Kidney tubule cell (primary cell): ENCODE measurements at regions not wholly inside any gene's neighbourhood (a gene's known extent, or its start where the extent isn't known, plus 50 kb on each side); places are given as distances from the start of the nearest gene placed in this dataset.

Source experiments
- DNase-seq: peaks from one replicate; pipeline ENCODE4 v3.0.0-alpha.2; 2018; ENCODE audit warnings: low spot score

DNA sequence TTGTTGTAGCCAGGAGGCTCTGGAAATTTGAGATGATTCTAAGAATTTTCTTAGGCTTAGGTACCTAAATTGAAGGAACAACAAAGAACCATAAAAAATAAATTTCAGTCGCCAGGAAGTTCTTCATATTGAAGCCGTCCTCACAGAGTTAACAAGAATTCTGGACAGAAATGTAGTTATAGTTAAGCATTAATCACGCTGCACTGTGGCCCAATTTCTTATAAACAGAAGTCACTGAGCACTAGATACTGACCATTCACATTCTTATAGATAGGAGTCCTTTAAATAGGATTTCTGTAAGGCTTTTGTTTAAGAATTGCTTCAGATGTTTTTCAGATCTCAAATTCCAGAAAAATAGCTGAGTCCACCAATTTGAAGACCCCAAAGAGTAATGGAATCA, 256.2 kb upstream of the PITRM1 start:
- peak; percentile 27 for DNase-seq

DNA sequence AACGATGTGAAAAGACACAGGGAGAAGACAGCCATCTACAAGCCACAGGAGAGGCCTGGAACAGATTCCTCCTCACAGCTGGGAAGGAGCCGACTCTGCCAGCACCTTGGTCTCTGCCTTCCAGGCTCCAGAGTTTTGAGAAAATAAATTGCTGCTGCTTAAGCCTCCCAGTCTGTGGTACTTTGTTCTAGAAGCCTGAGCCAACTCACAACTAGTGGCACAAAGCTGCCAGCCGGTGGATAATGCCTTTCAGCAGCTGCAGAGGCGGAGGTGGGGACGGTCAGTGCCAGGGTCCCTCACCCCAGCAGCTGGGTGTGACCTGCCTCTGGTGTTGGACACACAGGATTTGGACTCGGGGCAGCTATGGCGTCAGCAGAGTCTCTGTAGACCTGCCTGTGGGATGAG, 255.4 kb upstream of the PITRM1 start:
- no peak for DNase-seq

DNA sequence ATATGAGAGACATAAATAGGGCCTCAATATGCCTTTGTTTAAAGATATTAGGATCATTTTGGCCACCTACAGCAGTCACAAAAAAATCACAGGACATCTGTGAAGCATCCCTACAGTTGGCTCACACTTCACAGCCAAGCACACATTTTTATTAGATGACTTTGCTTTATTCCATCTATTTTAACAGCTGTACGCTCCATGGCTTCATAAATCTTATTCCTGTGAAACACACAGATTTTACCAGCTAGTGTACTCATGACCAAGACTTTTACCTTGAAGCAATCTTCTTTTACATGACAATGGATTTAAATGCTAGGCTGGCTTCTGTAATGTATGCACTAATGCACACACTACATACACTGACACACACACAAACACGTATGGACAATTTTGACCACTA, 254.8 kb upstream of the PITRM1 start:
- no peak for DNase-seq

DNA sequence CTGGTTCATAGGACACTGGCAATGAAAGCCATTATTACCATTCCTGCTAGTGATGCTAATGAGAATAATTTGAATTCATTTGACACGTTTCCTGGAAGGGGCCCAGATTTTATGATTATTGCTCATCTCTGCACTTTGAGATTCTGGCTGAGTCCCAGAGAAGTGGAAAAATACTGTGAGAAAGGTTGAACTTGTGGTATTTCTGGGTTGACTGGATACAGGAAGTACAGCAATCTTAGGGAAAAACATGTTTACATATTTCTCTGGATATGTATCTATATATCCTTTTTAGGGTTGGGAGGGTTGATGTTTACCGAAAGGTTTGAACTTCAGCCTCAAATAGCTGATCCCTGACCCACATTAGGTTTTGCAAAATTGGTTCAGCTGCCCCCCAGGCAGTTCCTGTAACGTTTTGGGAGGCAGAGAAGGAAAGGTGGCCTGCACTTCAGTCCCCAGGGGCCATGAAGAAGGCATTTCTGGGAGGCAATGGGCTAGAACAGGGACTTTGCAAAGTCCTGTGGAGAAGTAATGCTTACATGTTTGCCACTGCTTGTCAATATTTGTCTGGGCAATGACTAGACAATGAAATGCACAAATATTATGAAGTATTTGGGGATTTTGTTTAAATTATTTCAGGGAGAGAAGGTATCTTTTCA, 253.7 kb upstream of the PITRM1 start:
- peak; percentile 91 for DNase-seq

DNA sequence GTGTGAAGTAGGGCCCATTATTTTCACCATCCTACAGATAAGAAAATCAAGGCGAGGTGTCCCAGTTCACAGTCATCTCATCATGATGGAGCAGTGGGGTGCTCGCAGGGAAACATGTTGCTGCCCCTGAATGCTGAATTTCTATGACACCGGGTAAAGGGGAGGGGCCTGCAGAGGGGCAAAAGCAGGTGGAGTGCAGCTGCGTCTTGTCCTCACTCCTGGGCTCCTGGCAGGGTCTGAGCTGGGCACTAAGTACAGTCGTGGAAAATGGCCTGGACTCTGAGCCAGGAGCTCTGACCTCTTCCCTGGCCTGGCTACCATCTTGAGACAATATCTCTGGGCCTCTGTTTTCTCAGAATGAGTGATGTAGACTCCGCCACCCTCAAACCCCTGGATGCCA, 253.1 kb upstream of the PITRM1 start:
- DNase-seq: no peak

DNA sequence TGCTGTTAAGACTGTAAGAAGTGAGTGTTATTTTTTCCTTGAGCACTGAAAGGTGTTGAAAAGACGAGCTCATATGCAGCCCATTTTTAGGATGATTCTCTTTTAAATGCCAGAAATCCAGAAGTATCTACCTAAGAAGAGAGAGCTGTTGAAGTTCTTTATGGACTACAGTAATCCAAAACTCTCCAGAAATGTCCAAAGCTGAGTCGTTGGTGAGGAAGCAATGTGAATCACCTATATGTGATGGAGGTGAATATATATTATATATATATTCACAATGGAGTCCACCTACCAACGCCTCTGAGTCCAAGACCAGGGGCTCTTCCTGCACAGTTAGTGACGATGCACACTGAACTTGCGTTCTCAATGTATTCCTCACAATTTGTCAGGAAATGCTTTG, 252.7 kb upstream of the PITRM1 start:
- DNase-seq: no peak

DNA sequence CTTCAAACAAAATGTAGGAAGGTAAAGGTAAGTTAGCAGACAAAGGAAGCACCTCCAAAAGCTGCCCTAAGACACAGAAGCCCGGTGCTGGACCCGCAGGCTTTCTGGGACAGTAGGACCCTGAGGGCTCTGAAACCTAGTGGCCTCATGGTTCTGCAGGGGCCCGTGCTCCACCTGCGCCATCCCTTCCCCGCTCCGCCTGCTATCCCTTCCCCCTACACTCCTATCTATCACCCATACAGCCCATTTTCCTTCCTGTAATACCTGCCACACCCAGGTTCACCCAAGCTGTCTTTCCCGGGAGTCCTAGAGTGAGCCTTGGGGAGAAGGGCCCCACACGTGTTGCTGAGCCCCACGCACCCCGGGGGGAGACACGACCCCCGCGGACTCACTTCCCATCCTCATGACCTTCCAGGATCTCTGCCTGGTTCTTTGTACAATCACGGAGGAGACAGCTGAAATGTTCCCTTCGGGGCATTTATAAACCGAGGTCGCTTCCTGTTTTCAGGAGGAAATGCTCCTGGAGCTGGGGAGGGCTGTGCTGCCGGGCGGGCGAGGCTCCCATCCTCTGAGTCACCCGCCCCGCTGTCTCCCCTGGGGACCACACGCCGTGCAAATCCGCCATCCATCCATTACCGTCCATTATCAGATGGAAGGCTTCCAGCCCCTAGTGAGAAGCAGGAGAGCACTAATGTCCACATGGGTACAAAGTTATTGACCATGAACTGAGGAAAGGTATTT, 251.7 kb upstream of the PITRM1 start:
- DNase-seq: peak; percentile 80

DNA sequence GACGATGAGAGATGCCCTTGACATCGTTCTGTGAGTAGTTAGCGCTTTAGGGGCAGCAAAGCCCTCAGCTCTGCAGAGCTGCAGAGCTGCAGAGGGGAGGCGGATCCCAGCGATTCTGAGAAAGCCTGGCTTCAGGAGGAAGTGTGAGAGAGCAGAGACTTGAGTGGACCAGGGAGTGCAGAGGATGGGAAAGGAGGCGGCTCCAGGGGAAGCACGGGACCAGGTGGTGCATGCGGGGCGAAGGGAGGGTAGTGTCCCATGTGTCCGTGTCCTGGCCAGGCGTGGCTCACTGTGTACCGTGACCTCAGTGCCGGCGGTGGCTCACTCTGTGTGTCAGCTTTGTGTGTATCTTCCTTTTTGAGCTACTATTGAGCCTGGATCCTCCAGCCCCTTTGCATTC, 250.8 kb upstream of the PITRM1 start:
- DNase-seq: no peak

DNA sequence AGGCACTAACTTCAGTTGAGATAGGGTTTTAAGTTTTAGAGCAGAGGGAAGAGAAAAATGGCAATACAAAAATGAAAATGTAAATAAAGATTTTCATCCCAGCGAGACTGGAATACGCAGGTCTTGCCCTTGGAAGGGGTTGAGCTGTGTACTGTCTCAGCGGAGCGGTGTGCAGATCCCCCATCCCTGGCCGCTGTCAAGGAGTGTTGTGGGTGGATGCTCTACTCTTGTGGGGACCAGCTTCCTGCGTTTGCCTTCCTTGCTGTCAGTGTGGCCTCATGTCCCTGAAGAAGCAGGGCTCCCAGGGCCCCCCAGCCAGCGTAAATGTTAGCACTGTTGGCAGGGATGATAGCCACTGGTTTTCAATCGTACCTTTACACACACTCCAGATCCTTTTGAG, 249.7 kb upstream of the PITRM1 start:
- no peak for DNase-seq

DNA sequence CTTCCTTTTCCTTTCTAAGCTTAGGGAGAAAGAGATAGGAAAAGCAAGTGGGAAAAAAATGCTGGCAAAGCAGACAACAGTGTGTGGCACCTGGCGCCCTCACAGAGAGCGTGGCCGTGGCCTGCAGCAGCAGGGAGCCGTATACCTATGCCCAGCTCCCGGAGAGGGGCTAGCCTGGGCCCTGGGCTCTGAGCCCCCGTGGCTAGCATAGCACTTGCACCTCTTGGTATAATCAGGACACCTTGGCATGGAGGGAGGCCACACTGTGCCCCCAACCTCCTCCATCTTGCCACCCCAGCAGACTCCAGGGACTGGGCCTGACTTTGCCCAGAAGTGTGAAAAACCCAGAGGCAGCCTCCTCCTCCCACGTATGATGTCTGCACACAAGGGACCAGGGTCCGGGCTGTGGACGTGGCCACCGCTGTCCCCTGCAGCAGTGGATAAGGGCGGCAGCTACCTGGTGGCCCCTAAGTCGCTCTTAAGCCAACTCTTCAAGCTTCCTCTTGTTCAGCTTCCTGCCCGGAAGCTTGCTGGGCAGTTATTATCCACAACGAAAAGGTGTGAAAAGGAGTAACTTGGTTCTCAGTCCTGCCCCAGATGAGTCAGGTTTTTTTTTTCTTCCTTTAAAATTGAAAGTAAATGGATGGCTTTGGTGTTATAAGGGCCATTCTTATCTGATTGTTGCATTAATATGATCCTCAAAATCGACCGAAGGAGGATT, 249.1 kb upstream of the PITRM1 start:
- no peak for DNase-seq

DNA sequence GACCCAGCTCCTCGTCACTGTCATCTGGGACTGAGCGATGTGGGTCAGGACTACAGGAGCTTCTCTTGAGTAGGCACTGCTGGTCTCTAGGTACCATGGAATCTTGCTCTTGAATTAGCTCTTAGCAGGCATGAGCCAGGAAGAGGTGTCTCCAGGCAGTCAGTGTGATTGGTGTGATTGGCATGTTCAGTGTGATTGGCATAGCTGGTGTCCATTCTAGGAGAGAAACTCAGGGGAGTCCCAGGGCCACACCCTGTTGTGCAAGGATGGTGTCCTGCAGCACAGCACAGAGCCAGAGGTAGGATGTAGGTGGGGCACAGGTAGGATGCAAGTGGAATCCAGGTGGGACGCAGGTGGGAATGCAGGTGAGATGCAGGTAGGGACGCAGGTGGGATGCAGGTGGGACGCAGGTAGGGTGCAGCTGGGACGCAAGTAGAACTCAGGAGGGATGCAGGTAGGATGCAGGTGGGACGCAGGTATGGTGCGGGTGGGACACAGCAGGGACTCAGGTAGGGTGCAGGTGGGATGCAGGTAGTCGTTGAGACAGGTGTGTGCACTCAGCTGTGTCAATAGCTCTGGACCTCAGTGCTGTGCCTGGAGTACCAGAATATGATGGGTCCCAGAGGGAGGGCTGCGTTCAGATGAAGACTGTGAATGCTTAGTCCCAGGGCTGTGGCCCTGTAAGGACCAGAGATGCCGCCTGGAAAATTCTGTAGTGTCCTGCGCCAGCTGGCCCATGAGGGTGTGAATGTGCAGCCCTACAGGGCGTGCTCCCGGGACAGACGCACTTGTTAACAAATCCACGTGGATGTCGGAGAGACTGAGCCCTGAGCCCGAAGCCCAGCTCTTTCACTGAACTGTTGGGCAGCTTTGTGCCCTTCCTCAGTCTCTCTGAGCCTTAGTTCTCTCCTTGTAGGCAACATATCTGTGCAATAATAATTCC, 248.2 kb upstream of the PITRM1 start:
- no peak for DNase-seq

DNA sequence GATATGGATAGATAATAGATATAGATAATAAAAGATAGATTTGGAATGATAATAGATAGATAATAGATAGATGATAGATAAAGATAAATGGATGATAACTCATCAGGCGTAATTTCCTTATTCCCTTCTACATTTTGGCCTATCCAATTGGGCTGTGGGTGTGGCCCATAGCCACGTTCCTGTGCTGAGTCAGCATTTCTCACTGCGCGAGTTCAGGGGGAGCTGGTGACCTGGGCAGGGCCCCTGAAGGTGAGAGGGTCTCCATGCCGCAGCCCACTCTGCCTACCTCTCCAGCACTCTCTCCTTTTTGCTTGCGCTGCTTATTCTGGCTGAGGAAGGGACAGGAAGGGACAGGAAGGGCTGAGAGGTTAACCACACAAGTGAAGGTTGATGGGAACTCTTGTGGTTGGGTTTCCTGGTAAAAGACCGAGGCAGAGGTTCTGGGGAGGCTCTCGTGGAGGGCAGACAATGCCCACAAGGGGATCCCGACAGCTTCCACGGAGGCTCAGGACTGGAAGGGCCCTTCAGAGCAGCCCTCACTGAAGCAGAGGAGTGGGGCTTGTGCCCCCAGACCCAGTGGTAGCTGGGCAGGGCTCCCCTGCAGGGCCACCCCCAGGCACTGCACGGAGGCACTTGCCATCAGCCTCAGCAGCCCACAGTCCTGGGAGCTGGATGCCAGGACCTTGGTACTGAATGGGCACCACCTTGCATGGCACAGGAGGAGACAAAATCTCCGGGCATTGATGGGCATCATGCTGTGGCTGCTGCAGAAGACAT, 247.3 kb upstream of the PITRM1 start:
- no peak for DNase-seq

DNA sequence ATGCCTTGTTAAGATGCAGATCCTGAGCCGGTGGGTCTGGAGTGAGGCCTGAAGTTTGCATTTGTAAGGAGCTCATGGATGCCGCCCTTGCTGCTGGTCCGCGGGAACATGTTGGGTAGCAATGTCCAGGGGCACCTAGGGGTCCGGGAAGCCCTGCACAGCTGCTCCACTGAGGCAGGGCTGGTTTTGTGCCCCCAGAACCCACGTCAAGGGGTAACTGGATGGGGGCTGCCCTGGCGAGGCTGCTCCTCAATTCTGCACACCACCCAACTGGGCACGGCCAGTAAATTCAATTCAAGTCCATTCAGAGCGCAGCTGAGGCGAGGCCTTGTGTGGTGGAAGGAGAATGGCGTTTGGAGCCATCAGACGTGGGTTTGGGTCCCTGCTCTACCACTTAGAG, 246.3 kb upstream of the PITRM1 start:
- DNase-seq: no peak

DNA sequence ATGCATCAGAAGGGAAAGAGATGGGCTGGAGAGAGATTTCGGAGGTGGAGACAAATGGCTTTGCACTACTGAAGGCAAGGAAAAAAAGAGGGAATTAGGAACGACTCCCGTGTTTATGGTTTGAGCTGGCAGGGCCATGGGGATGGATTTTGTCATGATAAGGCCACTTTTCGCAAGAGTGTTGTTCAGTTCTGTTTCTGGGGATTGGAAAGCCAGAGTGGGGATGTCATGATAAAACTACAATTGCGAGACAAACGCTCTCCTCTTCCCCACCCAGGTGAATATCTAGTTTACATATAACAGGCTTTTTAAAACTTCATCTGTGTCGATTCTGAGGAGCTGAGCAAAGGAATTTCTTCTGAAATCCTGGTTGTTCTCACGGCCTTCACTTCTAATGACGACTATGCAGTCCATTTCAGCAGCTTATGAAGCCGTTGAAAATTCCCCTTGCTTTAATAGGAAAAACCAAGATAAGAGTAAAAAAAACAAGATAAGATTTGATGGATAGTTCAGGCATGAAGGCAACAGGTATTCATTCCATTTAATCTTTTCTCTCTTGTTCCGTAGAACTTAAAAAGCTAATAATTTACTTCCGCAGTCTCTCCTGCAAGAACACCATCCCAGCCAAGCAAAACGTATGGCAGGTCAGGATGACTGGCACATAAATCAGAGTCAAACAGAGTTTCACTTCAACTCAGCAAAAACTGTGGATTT, 245.6 kb upstream of the PITRM1 start:
- peak; percentile 54 for DNase-seq

DNA sequence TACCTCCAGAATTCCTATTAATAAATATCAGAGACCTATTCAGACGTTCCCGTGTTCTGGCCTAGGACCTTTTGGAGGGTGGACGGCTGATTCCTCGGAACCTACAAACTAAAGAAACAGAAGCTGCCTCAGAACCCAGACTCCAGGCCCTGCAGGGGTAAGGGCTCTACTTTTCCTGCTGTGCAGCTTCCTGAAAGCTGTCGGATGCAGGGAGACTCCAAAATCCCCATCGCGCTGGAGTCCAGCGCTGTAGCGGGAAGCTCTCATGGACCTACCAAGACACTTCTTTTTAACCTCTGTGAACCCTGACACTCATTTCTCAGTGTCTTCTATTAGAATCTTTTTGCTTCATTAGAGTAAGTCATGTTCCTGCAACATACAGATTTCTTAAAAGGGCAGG, 244.5 kb upstream of the PITRM1 start:
- no peak for DNase-seq

DNA sequence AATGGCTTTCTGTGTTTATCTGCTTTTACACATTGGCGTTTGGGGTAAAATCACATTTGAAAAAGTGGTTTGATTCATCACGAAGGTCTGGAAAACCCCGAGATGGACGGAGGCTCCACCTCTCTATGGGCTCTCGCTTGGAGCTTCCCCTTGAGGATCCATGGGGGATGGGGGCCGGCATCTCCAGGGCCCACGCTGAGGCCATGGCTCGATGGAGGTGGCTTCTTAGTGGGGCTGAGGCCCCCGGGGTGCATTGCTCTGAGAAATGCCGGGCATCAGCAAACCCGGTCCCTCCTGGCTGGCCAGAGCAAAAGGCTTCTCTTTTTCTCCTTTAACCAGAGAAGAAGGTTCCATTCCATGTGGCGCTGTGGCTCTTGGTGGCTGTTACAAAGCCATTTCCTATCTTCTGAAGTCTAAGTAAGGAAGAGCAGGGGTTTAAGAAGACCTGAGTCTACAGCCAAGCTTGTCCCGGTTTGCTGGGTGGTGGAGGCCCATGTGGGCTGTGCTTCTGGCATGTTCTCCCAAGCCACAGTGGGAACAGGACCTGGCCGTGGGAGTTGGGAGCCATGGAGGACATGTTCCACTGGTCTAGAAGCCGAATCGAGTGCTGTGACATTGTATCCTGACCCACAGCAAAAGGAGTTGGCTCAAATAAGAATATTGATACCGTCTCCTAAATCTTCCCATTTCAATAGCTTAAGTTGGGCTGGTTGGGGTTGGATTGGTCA, 243.5 kb upstream of the PITRM1 start:
- DNase-seq: no peak

DNA sequence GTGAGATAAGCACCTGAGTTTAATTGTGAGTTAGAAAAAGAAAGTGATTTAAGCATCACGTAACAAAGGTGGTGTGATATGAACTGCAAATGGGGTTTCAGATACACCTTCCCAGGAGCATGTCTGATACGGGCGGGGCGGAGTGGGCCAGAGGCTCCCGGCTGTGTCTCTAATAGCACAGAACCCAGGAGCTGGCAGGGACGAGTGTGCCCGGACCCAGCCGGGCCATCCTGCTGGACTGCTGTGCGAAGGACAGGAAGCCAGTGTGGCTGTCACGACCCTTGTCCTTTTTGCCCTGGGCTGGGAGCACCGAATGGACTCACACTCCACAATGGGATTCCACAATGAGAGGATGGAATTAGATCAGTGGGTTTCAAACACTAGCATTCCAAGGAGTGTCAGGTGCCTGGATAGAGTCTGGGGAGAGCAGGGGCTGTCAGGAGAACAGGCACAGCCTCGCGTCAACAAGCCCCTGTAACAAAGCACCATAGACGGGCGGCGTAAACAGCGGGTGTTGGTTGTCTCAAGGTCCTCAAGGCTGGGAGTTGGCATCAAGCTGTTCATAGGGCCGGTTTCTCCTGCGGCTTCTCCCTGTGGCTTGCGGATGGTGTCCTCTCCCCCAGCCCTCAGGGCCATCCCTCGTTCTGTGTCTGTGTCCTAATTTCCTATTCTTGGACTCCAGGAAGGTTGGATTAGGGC, 242.6 kb upstream of the PITRM1 start:
- DNase-seq: no peak

DNA sequence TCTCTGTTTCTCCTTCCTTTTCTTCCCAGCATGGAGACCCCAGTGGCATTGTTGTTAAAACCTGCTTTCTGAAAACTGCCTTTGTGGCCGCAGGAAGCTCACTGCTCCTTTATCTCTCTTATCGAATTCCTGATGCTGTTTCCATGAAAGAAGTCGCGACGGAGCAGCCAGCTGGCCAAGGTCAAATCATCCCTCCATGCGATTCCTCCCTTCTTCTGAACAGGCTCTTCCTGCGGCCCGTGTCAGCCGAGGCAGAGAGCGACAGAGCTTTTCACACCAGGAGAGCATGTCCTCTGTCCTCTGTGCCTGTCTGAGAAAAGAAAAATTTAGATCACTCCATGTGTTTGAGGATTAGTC, 242.1 kb upstream of the PITRM1 start:
- no peak for DNase-seq

DNA sequence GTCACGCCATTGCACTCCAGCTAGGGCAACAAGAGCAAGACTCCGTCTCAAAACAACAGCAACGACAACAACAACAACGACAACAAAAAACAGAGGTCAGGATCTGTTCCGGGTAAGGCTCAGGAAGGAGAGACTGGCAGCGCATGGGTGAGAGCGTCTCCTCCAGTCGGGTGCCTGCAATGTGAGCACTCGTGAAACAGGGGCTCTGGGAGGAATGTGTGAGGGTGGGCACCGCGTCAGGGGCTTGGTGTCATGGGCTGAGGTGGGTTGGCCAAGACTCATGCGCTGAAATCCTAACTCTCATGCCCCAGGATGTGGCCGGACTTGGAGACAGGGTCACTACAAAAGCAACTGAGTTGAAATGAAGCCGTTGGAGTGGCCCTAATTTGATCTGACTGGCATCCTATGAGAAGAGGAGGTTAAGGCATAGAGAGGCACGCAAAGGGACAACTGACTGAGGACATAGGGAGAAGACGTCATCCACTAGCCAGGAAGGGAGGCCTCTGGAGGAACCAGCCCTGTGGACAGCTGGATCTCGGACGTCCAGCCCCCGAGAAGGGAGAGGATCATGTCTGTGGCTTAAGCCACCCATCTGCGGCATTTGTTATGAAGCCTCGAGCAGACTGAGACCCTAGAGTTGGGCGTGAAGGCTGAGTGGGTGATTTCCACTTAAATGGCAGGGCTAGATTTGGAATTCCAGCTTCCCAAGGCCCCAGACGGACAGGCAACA, 241.5 kb upstream of the PITRM1 start:
- no peak for DNase-seq
